ENCODE measurements at regions not wholly inside any gene's neighbourhood (a gene's known extent, or its start where the extent isn't known, plus 50 kb on each side); places are given as distances from the start of the nearest gene placed in this dataset.

DNA sequence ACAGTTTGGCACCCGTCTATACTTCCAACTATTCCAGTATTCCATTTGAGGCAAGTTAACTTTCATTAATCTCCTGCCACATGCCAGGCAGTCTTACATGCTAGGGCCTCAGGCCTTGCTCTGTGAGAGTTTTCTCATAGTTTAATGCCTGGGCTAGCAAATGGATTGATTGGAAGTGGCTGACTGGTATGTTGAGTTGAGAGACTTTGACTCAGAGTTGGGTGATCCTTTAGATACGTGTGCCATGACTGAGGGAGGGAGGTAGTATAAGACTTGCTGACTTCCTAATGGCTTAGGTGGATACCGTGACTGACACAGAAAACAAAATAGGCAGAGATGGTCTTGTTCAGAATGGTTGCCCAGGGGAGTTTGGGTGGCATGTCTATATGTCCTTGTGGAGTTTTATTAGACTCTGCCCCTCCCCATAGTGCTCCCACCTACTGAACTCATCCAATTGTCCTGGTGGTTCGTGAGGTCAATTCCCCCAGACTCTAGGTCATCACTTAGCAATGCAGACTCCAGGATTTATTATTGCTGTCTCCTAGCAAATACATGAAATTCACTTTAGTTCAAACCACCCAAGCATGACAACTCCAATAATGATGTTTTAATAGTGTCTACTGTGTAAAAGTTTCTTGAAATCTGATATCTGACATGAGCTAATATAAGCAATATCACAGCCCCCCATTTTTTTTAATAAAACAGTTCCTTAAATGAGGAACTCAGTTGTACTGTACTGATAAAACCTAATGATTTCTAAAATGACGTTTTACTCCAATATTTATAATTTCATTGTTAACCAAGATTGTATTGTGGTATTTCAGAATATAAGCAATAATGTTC is 413.9 kb upstream of the MDFIC2 start:
- TF ChIP-seq FOXM1 (IDR thresholded peaks at IDR 0.05; ENCODE audit: borderline replicate concordance, low read depth) (peak; percentile 71), RAD21 (IDR thresholded peaks at IDR 0.05; ENCODE audit: low read depth) (0 out of 2 replicates have a peak, but pooled peaks have one; percentile 1), CREB1 (IDR thresholded peaks at IDR 0.05; ENCODE audit: low read depth) (peak; percentile 16; the same call in 1 of the 2 replicates), EGR1 (IDR thresholded peaks at IDR 0.05) (no peak), EP300 (IDR thresholded peaks at IDR 0.05; ENCODE audit: borderline replicate concordance) (peak; percentile 82; the same call in 1 of the 2 replicates)
